ENCODE measurements at regions not wholly inside any gene's neighbourhood (a gene's known extent, or its start where the extent isn't known, plus 50 kb on each side); places are given as distances from the start of the nearest gene placed in this dataset.

DNA sequence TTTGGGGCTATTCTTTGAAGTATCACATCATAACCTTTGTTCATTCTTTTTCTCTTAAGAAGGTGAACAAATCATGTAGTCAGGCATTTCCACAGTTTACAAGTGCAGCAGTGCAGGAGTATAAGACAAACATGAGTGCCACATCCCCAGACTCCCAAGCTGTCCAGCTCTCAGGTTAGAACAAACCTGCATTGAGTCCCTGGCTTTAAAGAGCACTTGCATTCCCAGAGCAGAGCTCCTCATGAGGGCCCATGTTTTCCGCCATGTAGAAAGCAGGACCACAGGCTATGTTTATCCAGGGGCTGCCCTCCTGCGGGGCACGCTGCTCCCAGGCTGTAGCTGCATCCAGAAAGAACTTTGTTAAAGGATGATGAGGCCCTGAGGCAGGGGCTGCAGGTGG, 267.7 kb downstream of the TLE3 start:
- Mint-ChIP-seq H3K9me3 (no peaks in the 10 kb centered on the region), H3K4me1 (no peaks in the 10 kb centered on the region), H3K36me3 (no peaks in the 10 kb centered on the region), H3K27me3 (peaks cover 39% of the 10 kb centered on the region), H3K4me3 (no peak overlapping the region), H3K27ac (no peak overlapping the region)
- CTCF ChIA-PET = interaction anchor here (0.6 kb wide), 1 partner anchor 882 kb away, joined by 3 read pairs; no protein-coding TSS in a partner anchor
- DNase-seq = no peak

DNA sequence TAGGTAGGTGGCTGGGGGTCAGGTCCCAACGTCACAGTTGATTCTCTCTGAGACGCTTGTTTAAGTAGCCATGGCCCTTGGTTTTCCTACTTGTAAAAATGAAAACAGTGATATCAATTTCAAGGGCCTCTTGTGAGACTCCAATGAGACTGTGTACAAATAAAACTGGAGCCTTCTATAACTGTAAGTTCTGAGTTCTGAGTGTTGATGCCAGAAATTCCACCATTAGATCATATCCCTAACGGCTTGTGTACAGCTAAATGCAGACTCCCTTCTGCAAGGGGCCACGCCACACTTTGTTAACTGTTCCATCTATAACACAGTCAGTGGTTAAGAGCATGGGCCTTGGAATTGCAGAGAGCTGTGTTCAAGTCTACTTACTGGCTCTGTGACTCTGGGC, 267.3 kb downstream of the TLE3 start:
- H3K9me3 Mint-ChIP-seq = no peaks in the 10 kb centered on the region
- CTCF ChIA-PET = interaction anchor here (0.6 kb wide), 1 partner anchor 883 kb away, joined by 3 read pairs; no protein-coding TSS in a partner anchor

DNA sequence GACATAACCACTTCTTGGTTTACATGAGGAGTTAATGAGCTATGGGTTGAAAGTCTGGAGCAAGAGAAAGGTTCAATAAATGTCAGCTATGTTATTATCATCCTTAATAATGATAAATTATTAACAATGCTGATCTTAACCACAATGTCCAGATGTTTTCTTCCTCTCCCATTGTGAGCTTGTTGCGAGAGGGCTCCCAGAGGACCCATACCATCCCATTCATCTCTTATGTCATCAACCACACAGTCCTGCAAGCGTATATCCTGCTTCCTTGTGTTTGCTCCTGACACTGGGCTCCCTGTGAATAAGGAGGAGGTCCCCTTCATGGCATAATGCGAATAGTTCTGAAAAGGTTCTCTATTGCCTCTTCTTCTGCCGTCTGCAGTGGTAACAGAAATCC, 266.8 kb downstream of the TLE3 start:
- H3K4me1 Mint-ChIP-seq = no peaks in the 10 kb centered on the region
- no peak for DNase-seq
- no peak overlapping the region for H3K4me3 Mint-ChIP-seq
- CTCF ChIA-PET = interaction anchor here (0.5 kb wide), 1 partner anchor 1447 kb away, joined by 3 read pairs; no protein-coding TSS in a partner anchor
- H3K9me3 Mint-ChIP-seq = no peaks in the 10 kb centered on the region
- peaks cover 31% of the 10 kb centered on the region for H3K27me3 Mint-ChIP-seq
- H3K27ac Mint-ChIP-seq = no peak overlapping the region
- H3K36me3 Mint-ChIP-seq = no peaks in the 10 kb centered on the region

More for the DNA sequence above, 267.3 kb downstream of the TLE3 start:
- no peak overlapping the region for H3K4me3 Mint-ChIP-seq
- H3K4me1 Mint-ChIP-seq = no peaks in the 10 kb centered on the region
- no peak for DNase-seq
- H3K27ac Mint-ChIP-seq = no peak overlapping the region
- no peaks in the 10 kb centered on the region for H3K36me3 Mint-ChIP-seq
- peaks cover 35% of the 10 kb centered on the region for H3K27me3 Mint-ChIP-seq

DNA sequence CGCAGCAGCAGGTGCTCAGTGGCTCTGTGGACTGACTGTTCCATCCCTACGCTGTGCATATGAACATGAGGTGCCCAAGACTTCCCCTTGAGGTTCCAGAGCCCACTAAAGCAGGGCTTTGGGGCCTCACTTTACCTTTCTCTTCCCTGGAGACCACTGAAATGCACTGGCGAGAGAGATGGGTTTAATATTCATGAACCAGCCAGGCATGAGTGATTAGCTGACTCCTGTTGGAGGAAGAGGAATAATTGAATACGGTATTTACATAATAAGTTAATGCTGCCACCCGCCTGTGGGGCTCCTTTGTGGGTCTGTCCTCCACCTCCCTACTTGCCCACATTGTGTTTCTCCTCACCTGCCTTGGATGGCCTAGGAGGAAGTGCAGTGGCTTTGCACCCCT, 263.4 kb downstream of the TLE3 start:
- H3K9me3 Mint-ChIP-seq = no peaks in the 10 kb centered on the region
- H3K27me3 Mint-ChIP-seq = peaks cover 23% of the 10 kb centered on the region
- H3K27ac Mint-ChIP-seq = no peak overlapping the region

DNA sequence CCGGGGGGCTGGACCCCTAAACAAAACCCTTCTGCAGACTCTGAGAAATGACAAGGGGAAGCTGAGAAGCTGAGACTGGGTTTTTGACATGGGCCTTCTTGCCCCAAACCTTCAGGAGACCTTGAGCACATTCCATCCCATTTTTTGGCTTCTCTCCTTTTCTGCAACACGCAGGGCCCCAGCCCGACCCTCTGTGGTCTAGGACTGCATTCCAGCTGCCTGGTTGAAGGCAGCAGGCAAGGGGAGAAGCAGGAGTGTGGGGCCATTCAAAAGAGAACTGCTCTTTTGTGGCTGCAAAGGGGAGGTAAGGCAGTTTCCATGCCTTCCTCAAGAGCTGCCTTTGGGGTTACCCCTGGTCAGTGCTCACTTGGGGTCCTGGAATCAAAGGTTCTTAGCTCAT, 263.0 kb downstream of the TLE3 start:
- DNase-seq = no peak
- Mint-ChIP-seq H3K4me1 (no peaks in the 10 kb centered on the region), H3K27me3 (peaks cover 23% of the 10 kb centered on the region), H3K27ac (no peak overlapping the region), H3K9me3 (no peaks in the 10 kb centered on the region), H3K4me3 (no peak overlapping the region), H3K36me3 (no peaks in the 10 kb centered on the region)
- CTCF ChIA-PET = interaction anchor here (1.3 kb wide), 1 partner anchor 10 kb away, joined by 5 read pairs; no protein-coding TSS in a partner anchor

More for the DNA sequence above, 263.4 kb downstream of the TLE3 start:
- no peaks in the 10 kb centered on the region for H3K36me3 Mint-ChIP-seq
- DNase-seq = no peak
- CTCF ChIA-PET = interaction anchor here (1.3 kb wide), 1 partner anchor 10 kb away, joined by 5 read pairs; no protein-coding TSS in a partner anchor
- H3K4me3 Mint-ChIP-seq = no peak overlapping the region
- H3K4me1 Mint-ChIP-seq = no peaks in the 10 kb centered on the region

DNA sequence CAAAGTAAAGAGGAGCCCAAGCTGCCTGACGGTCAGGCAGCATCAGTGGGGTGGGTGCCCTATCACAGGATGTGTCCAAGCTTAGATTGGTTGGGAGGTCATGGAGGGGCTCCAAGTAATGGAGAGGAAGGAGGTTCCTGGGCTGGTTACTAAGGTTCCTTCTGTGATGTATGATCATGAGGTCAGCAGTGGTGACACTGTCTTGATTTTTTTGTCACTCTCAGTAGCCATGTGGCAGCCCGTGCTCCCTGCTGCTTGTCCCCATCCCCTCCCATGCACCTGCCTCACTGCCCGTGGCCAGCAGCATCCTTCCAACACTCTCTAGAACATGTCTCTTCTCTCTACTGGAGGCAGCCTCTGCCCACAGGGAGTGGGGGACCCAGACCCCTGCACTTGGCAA, 261.7 kb downstream of the TLE3 start:
- CTCF ChIA-PET = no interaction called here
- no peak for DNase-seq
- H3K27ac Mint-ChIP-seq = no peak overlapping the region
- peaks cover 23% of the 10 kb centered on the region for H3K27me3 Mint-ChIP-seq
- H3K4me3 Mint-ChIP-seq = no peak overlapping the region
- no peaks in the 10 kb centered on the region for H3K4me1 Mint-ChIP-seq
- H3K9me3 Mint-ChIP-seq = no peaks in the 10 kb centered on the region
- H3K36me3 Mint-ChIP-seq = no peaks in the 10 kb centered on the region

DNA sequence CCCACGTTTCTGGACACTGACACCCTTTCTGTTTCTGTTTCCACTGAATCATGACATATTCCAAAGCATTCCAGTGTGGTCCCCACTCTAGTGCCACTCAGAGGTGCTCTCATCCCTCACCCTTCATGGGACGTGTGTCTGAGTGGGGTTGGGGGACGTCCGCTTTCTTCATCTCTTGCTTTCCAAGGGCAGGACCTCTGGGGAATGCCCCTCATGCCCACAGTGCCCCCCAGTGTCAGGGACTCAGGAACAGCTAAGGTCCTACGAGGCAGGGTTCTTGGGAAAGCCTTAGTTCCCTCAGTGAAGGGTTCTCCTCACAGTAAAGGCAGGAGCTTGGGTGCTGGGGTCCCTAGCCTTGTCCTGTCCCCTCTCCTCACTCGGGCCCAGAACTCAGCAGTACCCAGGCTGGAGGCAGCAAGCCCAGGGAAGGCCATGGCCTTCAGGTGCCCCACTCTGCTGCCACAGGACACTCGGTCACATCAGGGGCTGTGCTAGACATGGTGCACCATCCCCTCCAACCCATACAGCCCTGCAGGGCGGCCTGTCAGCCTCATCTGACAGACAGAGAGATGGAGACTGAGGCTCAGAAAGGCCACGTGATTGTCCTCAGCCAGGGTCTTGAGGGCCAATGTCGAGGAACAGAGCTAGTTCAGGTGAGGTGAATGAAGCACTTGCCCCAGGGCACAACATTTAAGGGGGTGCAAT, 261.0 kb downstream of the TLE3 start:
- H3K9me3 Mint-ChIP-seq = no peaks in the 10 kb centered on the region
- no peak overlapping the region for H3K4me3 Mint-ChIP-seq
- H3K4me1 Mint-ChIP-seq = no peaks in the 10 kb centered on the region
- H3K36me3 Mint-ChIP-seq = no peaks in the 10 kb centered on the region
- DNase-seq = no peak
- H3K27ac Mint-ChIP-seq = no peak overlapping the region
- CTCF ChIA-PET = interaction anchor here (0.8 kb wide), 1 partner anchor 313 kb away, joined by 3 read pairs; no protein-coding TSS in a partner anchor
- H3K27me3 Mint-ChIP-seq = peaks cover 23% of the 10 kb centered on the region

DNA sequence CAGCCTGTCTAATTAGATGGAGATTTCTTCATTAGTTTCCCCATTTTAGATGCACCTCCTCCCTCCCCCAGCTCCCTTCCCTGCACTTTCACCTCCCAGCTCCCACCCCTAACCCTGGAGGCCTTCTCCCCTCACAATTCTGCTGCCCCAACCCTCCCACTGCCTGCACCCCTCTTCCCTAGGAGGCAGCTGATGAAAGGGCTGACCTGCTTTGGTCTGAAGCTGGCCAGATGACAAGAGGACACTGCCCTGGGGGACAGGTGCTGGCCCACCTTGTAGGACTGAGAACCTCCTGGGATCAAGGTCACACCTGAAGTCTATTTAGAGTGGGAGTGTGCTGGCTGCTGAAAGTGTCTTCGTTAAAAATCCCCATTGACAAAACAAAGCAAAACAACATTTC, 259.4 kb downstream of the TLE3 start:
- no peak for DNase-seq
- Mint-ChIP-seq H3K9me3 (no peaks in the 10 kb centered on the region), H3K27ac (no peak overlapping the region), H3K4me3 (no peak overlapping the region), H3K4me1 (no peaks in the 10 kb centered on the region), H3K27me3 (peaks cover 21% of the 10 kb centered on the region), H3K36me3 (no peaks in the 10 kb centered on the region)
- CTCF ChIA-PET = no interaction called here

DNA sequence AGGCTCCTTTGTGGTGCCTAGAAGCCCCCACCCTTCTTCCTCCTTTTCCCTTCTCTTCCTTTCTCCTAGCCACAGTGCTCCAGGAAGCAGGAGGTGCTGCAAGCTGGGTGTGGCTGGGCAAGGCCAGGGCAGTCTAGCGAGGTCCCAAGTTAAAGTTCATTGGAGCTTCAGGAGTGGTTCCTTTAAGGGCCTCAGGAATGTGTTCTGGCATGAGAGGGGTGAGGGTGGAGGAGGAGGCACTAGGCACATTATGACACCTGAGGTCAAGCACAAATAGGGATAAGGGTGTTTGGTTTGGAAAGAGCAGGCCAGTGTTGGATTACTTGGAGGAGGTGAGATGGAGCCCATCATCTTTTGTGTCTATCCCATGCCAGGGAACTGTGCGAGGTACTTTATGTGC, 258.7 kb downstream of the TLE3 start:
- H3K36me3 Mint-ChIP-seq = no peaks in the 10 kb centered on the region

DNA sequence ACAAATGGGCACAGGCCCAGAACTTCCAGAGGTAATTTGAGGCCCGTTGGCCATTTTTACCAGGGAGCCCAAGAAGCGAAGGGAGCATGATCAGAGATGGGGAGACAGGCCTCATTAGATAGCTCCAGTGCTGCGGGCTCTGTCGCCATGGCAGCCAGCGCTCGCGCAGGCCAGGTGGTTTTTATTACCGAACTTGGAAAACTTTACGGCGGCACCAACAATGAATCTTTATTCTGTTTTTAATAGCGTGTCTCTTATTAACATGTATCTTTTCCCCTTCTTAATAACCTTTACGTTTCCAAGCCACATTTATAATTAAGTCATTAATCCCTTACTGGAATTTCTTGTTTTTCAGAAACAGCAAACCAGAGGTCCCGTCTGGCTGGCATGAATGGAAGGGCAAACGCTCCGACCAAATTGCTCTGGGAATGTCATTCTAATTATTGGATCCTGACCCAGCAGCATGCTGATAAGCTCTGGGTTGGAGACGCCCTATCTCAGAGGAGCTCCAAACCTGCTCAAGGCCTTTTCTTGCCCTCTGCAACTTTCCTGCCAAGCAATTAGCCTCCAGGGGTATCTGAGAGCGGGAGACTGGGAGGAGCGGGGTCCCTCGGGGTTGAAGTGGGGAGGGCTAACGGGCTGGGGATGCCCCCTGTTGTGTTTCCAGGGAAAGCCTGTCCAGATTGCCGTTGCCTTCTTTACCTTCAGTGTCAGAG, 256.4 kb downstream of the TLE3 start:
- CTCF ChIA-PET = no interaction called here
- Mint-ChIP-seq H3K27me3 (peaks cover 18% of the 10 kb centered on the region), H3K27ac (no peak overlapping the region), H3K9me3 (no peaks in the 10 kb centered on the region), H3K4me1 (no peaks in the 10 kb centered on the region), H3K36me3 (no peaks in the 10 kb centered on the region), H3K4me3 (no peak overlapping the region)
- DNase-seq = no peak

More for the DNA sequence above, 258.7 kb downstream of the TLE3 start:
- CTCF ChIA-PET = no interaction called here
- H3K27ac Mint-ChIP-seq = no peak overlapping the region
- peaks cover 25% of the 10 kb centered on the region for H3K27me3 Mint-ChIP-seq
- no peak overlapping the region for H3K4me3 Mint-ChIP-seq
- H3K9me3 Mint-ChIP-seq = no peaks in the 10 kb centered on the region
- H3K4me1 Mint-ChIP-seq = no peaks in the 10 kb centered on the region
- DNase-seq = no peak

DNA sequence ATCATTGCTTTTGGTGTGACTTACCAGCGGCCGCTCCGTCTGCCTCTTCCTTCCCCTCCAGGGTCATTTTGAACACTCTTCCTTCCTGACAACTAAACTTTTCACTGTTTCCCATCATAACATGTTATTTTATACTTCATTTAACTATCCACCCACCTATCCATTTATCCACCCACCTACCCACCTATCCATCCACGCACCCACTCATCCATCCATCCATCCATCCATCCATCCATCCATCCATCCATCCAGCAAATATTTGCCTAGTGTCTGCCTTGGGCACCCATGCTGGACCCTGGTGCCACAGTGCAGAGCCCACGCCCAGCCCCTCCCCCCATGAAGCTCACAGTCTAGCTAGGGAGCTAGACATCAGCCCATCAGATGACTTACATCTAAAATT, 254.9 kb downstream of the TLE3 start:
- DNase-seq = no peak
- Mint-ChIP-seq H3K9me3 (no peaks in the 10 kb centered on the region), H3K27me3 (peaks cover 19% of the 10 kb centered on the region), H3K4me1 (no peaks in the 10 kb centered on the region), H3K27ac (no peak overlapping the region), H3K4me3 (no peak overlapping the region), H3K36me3 (no peaks in the 10 kb centered on the region)
- CTCF ChIA-PET = no interaction called here

DNA sequence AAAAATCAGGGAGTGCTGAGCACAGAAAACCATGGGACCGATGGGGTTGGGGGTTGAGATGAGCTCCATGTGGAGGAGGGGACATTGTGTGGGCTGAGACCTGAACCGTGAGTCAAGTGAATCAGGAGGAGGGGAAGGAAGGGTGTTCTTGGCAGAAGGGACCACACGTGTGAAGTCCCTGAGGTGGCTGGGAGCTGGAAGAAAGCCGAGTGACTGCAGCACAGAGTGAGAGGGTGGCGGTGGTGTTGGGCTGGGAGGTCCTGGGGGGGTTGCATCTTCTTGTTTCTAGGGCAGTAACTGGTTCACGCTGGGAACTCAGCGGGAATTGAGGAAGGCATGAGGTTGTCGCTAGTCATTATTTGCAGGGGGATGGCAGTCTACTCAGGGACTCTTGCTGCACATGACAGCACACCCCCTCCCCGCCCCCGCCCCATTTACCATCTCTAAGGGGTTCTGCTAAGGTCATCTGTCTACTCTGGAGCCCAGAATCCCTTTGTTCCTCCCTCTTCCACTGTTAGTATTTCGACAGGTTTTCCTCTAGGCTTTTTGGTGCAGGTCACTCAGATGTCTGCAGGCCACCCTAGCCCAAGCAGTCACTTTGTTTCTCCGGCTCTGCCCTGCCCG, 254.3 kb downstream of the TLE3 start:
- CTCF ChIA-PET = interaction anchor here (2.2 kb wide), 1 partner anchor 9 kb away, joined by 5 read pairs; no protein-coding TSS in a partner anchor
- H3K27ac Mint-ChIP-seq = no peak overlapping the region

DNA sequence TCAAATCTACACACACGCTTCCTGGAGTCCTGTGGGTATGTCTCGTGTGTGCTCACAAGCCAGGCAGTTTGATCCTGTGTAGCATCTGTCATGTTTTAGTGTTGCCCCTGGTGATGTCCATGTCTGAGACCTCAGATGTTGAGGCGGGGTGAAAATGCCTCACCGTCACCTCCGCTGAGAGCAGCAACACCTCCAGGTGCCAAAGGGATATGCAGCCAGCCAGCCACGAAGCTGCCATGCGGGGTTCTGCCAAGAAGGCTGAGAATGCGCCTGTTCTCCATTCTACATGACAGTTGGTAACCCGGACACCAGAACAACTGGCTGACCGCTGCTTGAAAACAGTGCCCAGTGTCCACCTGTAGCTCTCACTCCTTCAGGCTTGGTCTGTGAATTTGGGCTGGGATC, 253.8 kb downstream of the TLE3 start:
- Mint-ChIP-seq H3K36me3 (no peaks in the 10 kb centered on the region), H3K4me3 (no peak overlapping the region), H3K4me1 (no peaks in the 10 kb centered on the region), H3K9me3 (no peaks in the 10 kb centered on the region), H3K27me3 (peaks cover 15% of the 10 kb centered on the region), H3K27ac (no peak overlapping the region)
- no peak for DNase-seq
- CTCF ChIA-PET = interaction anchor here (2.2 kb wide), 1 partner anchor 9 kb away, joined by 5 read pairs; no protein-coding TSS in a partner anchor

More for the DNA sequence above, 254.3 kb downstream of the TLE3 start:
- Mint-ChIP-seq H3K4me1 (no peaks in the 10 kb centered on the region), H3K27me3 (peaks cover 19% of the 10 kb centered on the region), H3K4me3 (no peak overlapping the region), H3K36me3 (no peaks in the 10 kb centered on the region), H3K9me3 (no peaks in the 10 kb centered on the region)
- DNase-seq = no peak

DNA sequence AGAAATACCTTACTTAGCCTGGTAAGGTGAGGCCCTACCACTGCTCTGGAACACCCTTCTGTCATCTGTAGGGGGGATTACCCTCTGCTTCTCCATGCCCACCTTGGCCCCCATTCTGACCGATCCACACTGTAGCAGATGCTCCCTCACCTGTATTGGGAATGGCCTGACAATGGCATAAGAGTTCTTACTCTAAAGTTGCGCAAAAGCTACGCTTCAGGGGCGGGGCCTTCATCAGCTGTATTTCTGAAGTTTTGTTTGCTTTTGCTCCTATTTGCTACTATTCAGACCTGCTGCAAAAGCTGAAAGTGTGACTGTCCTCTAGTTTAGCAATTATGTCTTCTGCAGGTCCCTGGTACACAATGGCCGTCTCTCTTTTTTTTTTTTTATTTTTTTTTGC, 252.6 kb downstream of the TLE3 start:
- no peak for DNase-seq
- Mint-ChIP-seq H3K27ac (no peak overlapping the region), H3K4me3 (no peak overlapping the region), H3K9me3 (no peaks in the 10 kb centered on the region), H3K27me3 (peaks cover 17% of the 10 kb centered on the region), H3K4me1 (no peaks in the 10 kb centered on the region), H3K36me3 (no peaks in the 10 kb centered on the region)
- CTCF ChIA-PET = interaction anchor here (2.2 kb wide), 1 partner anchor 10 kb away, joined by 5 read pairs; no protein-coding TSS in a partner anchor
